Suprapubic skin (tissue), 3 donors: ENCODE measurements at regions not wholly inside any gene's neighbourhood (a gene's known extent, or its start where the extent isn't known, plus 50 kb on each side); places are given as distances from the start of the nearest gene placed in this dataset.

ENCODE experiments used
- CTCF ChIP-seq, 2 donors: fragments of 200-600 bp in 1 of 2; fragments of 450-650 bp in 1 of 2; sonication (generic) in 1 of 2; IDR thresholded peaks; one replicate each; pipeline ENCODE4 v1.5.1; 2016 to 2019; ENCODE audit warnings: antibody characterized with exemption in 2 of 2, mild to moderate bottlenecking in 1 of 2, moderate library complexity in 1 of 2
- POLR2A ChIP-seq, 2 donors: fragments of 450-650 bp; IDR thresholded peaks; one replicate each; pipeline ENCODE4 v1.6.1; 2017; ENCODE audit warnings: antibody characterized with exemption in 2 of 2, mild to moderate bottlenecking in 2 of 2, moderate library complexity in 2 of 2

GRCh38 chr13:34351134-34351533 lies 533.2 kb downstream of the RFC3 start:
- TF ChIP-seq POLR2A (IDR thresholded peaks at IDR 0.05): no peak
- no peak for TF ChIP-seq CTCF (IDR thresholded peaks at IDR 0.05)
